HEK293 (cell line): ENCODE measurements at regions not wholly inside any gene's neighbourhood (a gene's known extent, or its start where the extent isn't known, plus 50 kb on each side); places are given as distances from the start of the nearest gene placed in this dataset.

ENCODE experiments used
- SP7 ChIP-seq: fragments of 450-650 bp; formaldehyde crosslinking; IDR thresholded peaks from 2 replicates; pipeline ENCODE4 v1.5.1; 2016; ENCODE audit warnings: missing biosample characterization, missing genetic modification characterization
- TCF7L2 ChIP-seq: IDR thresholded peaks from 2 replicates; pipeline ENCODE4 v1.6.1; 2011; ENCODE audit warnings: low read depth, mild to moderate bottlenecking, inconsistent platforms, low read length, moderate library complexity, borderline replicate concordance
- WT1 ChIP-seq: fragments of 450-650 bp; formaldehyde crosslinking; IDR thresholded peaks from 2 replicates; pipeline ENCODE4 v1.5.1; 2016; ENCODE audit warnings: missing biosample characterization, missing genetic modification characterization
- ZBTB1 ChIP-seq: fragments of 450-650 bp; formaldehyde crosslinking; IDR thresholded peaks from 2 replicates; pipeline ENCODE4 v1.5.1; 2016; ENCODE audit warnings: missing biosample characterization, missing genetic modification characterization
- ZNF324 ChIP-seq: fragments of 450-650 bp; formaldehyde crosslinking; IDR thresholded peaks from 2 replicates; pipeline ENCODE4 v1.5.1; 2016; ENCODE audit warnings: missing biosample characterization, missing genetic modification characterization
- ZNF529 ChIP-seq: fragments of 450-650 bp; formaldehyde crosslinking; IDR thresholded peaks from 2 replicates; pipeline ENCODE4 v1.5.1; 2017; ENCODE audit warnings: missing genetic modification characterization, missing biosample characterization; ENCODE audit not compliant: insufficient replicate concordance
- ZNF558 ChIP-seq: fragments of 450-650 bp; formaldehyde crosslinking; IDR thresholded peaks from 2 replicates; pipeline ENCODE4 v1.5.1; 2016; ENCODE audit warnings: missing biosample characterization, missing genetic modification characterization
- ZNF837 ChIP-seq: fragments of 450-650 bp; formaldehyde crosslinking; IDR thresholded peaks from 2 replicates; pipeline ENCODE4 v1.5.1; 2016; ENCODE audit warnings: missing biosample characterization, missing genetic modification characterization
- ZSCAN16 ChIP-seq: fragments of 450-650 bp; formaldehyde crosslinking; IDR thresholded peaks from 2 replicates; pipeline ENCODE4 v1.5.1; 2016; ENCODE audit warnings: missing biosample characterization, missing genetic modification characterization
- TF ChIP-seq, protein P1 (sequence below): fragments of 450-650 bp; formaldehyde crosslinking; IDR thresholded peaks from 2 replicates; pipeline ENCODE4 v1.5.1; 2016; ENCODE audit warnings: missing biosample characterization, missing genetic modification characterization
- TF ChIP-seq, protein P2 (sequence below): fragments of 450-650 bp; formaldehyde crosslinking; IDR thresholded peaks from 2 replicates; pipeline ENCODE4 v1.5.1; 2016; ENCODE audit warnings: missing biosample characterization, missing genetic modification characterization
- TF ChIP-seq, protein P3 (sequence below): fragments of 450-650 bp; formaldehyde crosslinking; IDR thresholded peaks from 2 replicates; pipeline ENCODE4 v1.5.1; 2016; ENCODE audit warnings: missing biosample characterization, missing genetic modification characterization
- TF ChIP-seq, protein P4 (sequence below): fragments of 450-650 bp; formaldehyde crosslinking; IDR thresholded peaks from 2 replicates; pipeline ENCODE4 v1.5.1; 2017; ENCODE audit warnings: missing biosample characterization, missing genetic modification characterization

- TF ChIP-seq, protein P1, sequence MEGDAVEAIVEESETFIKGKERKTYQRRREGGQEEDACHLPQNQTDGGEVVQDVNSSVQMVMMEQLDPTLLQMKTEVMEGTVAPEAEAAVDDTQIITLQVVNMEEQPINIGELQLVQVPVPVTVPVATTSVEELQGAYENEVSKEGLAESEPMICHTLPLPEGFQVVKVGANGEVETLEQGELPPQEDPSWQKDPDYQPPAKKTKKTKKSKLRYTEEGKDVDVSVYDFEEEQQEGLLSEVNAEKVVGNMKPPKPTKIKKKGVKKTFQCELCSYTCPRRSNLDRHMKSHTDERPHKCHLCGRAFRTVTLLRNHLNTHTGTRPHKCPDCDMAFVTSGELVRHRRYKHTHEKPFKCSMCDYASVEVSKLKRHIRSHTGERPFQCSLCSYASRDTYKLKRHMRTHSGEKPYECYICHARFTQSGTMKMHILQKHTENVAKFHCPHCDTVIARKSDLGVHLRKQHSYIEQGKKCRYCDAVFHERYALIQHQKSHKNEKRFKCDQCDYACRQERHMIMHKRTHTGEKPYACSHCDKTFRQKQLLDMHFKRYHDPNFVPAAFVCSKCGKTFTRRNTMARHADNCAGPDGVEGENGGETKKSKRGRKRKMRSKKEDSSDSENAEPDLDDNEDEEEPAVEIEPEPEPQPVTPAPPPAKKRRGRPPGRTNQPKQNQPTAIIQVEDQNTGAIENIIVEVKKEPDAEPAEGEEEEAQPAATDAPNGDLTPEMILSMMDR (tag by site-specific recombination): no peak
- TF ChIP-seq ZNF837 (tag by site-specific recombination) (no peak), ZBTB1 (no peak), ZNF558 (no peak), ZNF324 (tag by site-specific recombination) (no peak), TCF7L2 (no peak), WT1 (tag by site-specific recombination) (no peak), ZSCAN16 (no peak), SP7 (tag by site-specific recombination) (no peak), ZNF529 (tag by site-specific recombination) (no peak)
- TF ChIP-seq, protein P2, sequence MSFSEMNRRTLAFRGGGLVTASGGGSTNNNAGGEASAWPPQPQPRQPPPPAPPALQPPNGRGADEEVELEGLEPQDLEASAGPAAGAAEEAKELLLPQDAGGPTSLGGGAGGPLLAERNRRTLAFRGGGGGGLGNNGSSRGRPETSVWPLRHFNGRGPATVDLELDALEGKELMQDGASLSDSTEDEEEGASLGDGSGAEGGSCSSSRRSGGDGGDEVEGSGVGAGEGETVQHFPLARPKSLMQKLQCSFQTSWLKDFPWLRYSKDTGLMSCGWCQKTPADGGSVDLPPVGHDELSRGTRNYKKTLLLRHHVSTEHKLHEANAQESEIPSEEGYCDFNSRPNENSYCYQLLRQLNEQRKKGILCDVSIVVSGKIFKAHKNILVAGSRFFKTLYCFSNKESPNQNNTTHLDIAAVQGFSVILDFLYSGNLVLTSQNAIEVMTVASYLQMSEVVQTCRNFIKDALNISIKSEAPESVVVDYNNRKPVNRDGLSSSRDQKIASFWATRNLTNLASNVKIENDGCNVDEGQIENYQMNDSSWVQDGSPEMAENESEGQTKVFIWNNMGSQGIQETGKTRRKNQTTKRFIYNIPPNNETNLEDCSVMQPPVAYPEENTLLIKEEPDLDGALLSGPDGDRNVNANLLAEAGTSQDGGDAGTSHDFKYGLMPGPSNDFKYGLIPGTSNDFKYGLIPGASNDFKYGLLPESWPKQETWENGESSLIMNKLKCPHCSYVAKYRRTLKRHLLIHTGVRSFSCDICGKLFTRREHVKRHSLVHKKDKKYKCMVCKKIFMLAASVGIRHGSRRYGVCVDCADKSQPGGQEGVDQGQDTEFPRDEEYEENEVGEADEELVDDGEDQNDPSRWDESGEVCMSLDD (tag by site-specific recombination): no peak
- TF ChIP-seq, protein P3, sequence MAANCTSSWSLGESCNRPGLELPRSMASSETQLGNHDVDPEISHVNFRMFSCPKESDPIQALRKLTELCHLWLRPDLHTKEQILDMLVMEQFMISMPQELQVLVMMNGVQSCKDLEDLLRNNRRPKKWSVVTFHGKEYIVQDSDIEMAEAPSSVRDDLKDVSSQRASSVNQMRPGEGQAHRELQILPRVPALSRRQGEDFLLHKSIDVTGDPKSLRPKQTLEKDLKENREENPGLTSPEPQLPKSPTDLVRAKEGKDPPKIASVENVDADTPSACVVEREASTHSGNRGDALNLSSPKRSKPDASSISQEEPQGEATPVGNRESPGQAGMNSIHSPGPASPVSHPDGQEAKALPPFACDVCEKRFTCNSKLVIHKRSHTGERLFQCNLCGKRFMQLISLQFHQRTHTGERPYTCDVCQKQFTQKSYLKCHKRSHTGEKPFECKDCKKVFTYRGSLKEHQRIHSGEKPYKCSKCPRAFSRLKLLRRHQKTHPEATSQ: no peak
- TF ChIP-seq, protein P4, sequence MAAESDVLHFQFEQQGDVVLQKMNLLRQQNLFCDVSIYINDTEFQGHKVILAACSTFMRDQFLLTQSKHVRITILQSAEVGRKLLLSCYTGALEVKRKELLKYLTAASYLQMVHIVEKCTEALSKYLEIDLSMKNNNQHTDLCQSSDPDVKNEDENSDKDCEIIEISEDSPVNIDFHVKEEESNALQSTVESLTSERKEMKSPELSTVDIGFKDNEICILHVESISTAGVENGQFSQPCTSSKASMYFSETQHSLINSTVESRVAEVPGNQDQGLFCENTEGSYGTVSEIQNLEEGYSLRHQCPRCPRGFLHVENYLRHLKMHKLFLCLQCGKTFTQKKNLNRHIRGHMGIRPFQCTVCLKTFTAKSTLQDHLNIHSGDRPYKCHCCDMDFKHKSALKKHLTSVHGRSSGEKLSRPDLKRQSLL: no peak
Observed at GRCh38 chr18:13999231-13999630, 83.9 kb upstream of the MC2R start.
